SK-N-MC (cell line): ENCODE measurements at regions not wholly inside any gene's neighbourhood (a gene's known extent, or its start where the extent isn't known, plus 50 kb on each side); places are given as distances from the start of the nearest gene placed in this dataset.
"Not testable (repeated sequence)": the region's sequence is repeated elsewhere in the genome, so short reads cannot be mapped to it uniquely, and the experiment has no call there.

Experiments used
- DNase-seq: peaks from one replicate; pipeline ENCODE4 v3.0.0-alpha.2; 2011; ENCODE audit warnings: low read depth, low spot score
- H3K27ac ChIP-seq: fragments of 200-600 bp; sonication (generic); 2 replicates; pipeline ENCODE4 v1.5.1; 2016; ENCODE audit warnings: mixed run types
- H3K36me3 ChIP-seq: fragments of 200-600 bp; sonication (generic); 2 replicates; pipeline ENCODE4 v1.6.1; 2017; ENCODE audit warnings: antibody characterized with exemption, low read length, mixed read lengths; ENCODE audit not compliant: insufficient read depth
- H3K4me3 ChIP-seq: fragments of 200-600 bp; sonication (generic); 2 replicates; pipeline ENCODE4 v1.5.1; 2016
- H3K9ac ChIP-seq: fragments of 200-600 bp; sonication (generic); 2 replicates; pipeline ENCODE4 v1.8.0; 2017; ENCODE audit warnings: mixed run types, mixed read lengths; ENCODE audit not compliant: insufficient read length
- H3K9me3 ChIP-seq: fragments of 200-600 bp; sonication (generic); 2 replicates; pipeline ENCODE4 v1.6.1; 2017; ENCODE audit warnings: low read depth, mild to moderate bottlenecking, antibody characterized with exemption, low read length, moderate library complexity, mixed read lengths
- EZH2 ChIP-seq: fragments of 200-600 bp; sonication (generic); IDR thresholded peaks from one replicate; pipeline ENCODE4 v1.6.1; 2017; ENCODE audit warnings: antibody characterized with exemption
- FOXP2 ChIP-seq: optimal IDR thresholded peaks from 2 replicates; pipeline ENCODE3; 2011; ENCODE audit warnings: mild to moderate bottlenecking, moderate library complexity; ENCODE audit not compliant: insufficient read depth; ENCODE audit errors: extremely low read length, control extremely low read depth
- POLR2AphosphoS5 ChIP-seq: IDR thresholded peaks from 2 replicates; pipeline ENCODE4 v1.6.1; 2012; ENCODE audit warnings: mild to moderate bottlenecking, low read depth, low read length, borderline replicate concordance

GRCh38 chr15:44836094-44836493, 99.8 kb downstream of the TRIM69 start:
- TF ChIP-seq FOXP2 (no peak), EZH2 (no peak), POLR2AphosphoS5 (no peak)
- Histone ChIP-seq H3K9me3 (no peaks in the 10 kb centered on the region), H3K4me3 (no peak overlapping the region), H3K36me3 (no peaks in the 10 kb centered on the region), H3K9ac (no peak overlapping the region), H3K27ac (no peak overlapping the region)
- no peak for DNase-seq

- DNase-seq, H3K36me3 ChIP-seq, H3K4me3 ChIP-seq, H3K27ac ChIP-seq, H3K9ac ChIP-seq, H3K9me3 ChIP-seq: not testable (repeated sequence)
Observed at GRCh38 chr15:44838929-44839328, 102.6 kb downstream of the TRIM69 start.

GRCh38 chr15:44841762-44842161, 105.4 kb downstream of the TRIM69 start:
- H3K9ac ChIP-seq, H3K36me3 ChIP-seq, DNase-seq, H3K9me3 ChIP-seq, H3K4me3 ChIP-seq, H3K27ac ChIP-seq: not testable (repeated sequence)

- not testable (repeated sequence) for H3K9ac ChIP-seq, H3K36me3 ChIP-seq, H3K4me3 ChIP-seq, H3K27ac ChIP-seq, DNase-seq, H3K9me3 ChIP-seq
Observed at GRCh38 chr15:44842883-44843282, 106.6 kb downstream of the TRIM69 start.

- not testable (repeated sequence) for H3K27ac ChIP-seq, H3K9ac ChIP-seq, H3K9me3 ChIP-seq, DNase-seq, H3K4me3 ChIP-seq, H3K36me3 ChIP-seq
Observed at GRCh38 chr15:44844936-44845335, 108.6 kb downstream of the TRIM69 start.

GRCh38 chr15:44846156-44846555, 109.8 kb downstream of the TRIM69 start:
- not testable (repeated sequence) for H3K27ac ChIP-seq, H3K36me3 ChIP-seq, H3K9ac ChIP-seq, H3K9me3 ChIP-seq, H3K4me3 ChIP-seq, DNase-seq

GRCh38 chr15:44847555-44847954, 108.9 kb upstream of the TERB2 start:
- not testable (repeated sequence) for H3K9ac ChIP-seq, H3K36me3 ChIP-seq, H3K9me3 ChIP-seq, H3K4me3 ChIP-seq, DNase-seq, H3K27ac ChIP-seq

DNA sequence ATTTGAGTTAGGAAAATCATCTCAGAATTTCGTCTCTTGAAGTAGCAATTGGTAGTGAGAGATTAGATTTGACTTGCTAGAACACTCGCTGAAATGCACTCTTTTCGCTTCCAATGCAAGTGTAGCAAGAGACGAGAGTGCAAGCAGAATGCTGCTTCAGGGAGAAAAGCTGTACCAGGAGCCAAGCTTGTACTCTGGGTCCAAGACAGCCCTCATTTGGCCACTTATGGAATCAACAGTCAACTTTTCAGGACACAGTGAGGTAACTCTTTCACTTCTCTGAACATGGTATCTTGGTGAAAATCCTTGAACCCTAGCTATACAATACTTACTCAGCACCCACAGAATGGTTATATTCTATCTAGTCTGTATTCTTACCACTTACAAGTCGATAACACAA, 107.6 kb upstream of the TERB2 start:
- not testable (repeated sequence) for DNase-seq, H3K27ac ChIP-seq, H3K9ac ChIP-seq, H3K4me3 ChIP-seq, H3K36me3 ChIP-seq, H3K9me3 ChIP-seq

DNA sequence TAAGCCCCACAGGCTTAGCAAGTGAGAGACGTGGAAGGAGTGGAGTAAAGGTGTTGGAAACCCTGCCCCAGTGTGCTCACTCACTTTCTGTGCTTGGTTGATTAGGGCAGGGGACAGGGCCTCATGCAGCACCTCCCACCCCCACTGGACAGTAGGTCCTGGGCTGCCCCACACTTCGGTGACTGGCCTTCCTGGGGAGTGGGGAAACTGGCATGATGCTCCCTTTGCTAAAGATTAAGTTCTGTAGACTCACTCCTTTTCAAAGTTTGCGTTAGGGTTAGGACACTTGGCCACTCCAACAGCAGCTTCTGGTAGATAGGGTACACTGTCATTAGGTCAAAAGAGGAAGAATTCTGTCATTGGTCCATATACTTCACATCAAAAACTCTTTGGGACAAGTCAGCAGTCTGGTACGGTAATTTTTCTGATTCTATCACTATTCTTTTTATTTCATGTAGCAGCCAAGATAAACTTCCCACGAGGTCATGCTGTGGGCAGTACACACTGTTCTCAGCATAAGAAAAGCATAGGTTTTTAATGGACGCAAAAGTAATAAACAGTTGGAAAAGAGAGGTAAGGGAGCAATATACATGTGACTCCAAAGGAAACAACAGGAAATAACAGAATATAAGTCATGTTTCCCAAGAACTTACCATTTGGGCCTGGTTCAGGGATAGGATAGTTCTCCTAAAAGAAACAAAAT, 106.6 kb upstream of the TERB2 start:
- H3K9ac ChIP-seq, H3K4me3 ChIP-seq, H3K27ac ChIP-seq, DNase-seq, H3K9me3 ChIP-seq, H3K36me3 ChIP-seq: not testable (repeated sequence)

DNA sequence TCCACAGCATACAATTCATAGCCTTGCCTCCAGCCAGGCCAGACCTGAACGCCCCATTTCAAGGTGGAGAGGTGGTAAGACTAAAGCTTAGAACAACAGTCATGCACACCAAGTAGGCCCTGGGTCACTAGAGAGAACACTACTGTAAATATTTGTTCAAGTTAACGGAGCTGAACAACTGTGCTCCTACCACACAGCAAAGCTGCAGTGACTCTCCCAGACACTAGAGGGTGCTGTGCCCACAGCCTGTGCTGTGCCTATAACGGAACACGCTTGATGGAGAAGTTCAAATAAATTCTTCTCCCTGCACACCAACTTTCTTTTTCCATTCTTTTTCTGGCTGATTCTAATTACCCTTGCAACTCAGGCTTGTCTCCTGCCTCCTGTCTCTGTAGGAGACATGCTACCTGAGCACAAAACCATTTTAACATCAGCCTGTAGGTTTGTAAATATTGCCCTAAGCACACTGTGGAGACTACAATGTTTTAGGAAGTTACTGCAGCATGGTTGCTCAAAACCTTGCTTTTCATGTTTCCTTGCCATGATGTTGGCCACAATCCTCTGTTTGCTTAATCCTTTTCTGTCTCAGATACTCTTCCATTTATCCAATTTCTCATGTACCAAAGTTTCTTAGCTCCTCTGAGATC, 103.1 kb upstream of the TERB2 start:
- not testable (repeated sequence) for H3K27ac ChIP-seq, H3K36me3 ChIP-seq
- DNase-seq, result peak; percentile 32

GRCh38 chr15:44854696-44855095, 101.8 kb upstream of the TERB2 start:
- DNase-seq, H3K27ac ChIP-seq, H3K4me3 ChIP-seq, H3K36me3 ChIP-seq, H3K9ac ChIP-seq, H3K9me3 ChIP-seq: not testable (repeated sequence)

More for the DNA sequence above, 103.1 kb upstream of the TERB2 start:
- H3K9me3 ChIP-seq, H3K9ac ChIP-seq, H3K4me3 ChIP-seq: not testable (repeated sequence)

- not testable (repeated sequence) for H3K9me3 ChIP-seq, H3K9ac ChIP-seq, H3K36me3 ChIP-seq, H3K27ac ChIP-seq, H3K4me3 ChIP-seq, DNase-seq
Observed at GRCh38 chr15:44856284-44856683, 100.2 kb upstream of the TERB2 start.

DNA sequence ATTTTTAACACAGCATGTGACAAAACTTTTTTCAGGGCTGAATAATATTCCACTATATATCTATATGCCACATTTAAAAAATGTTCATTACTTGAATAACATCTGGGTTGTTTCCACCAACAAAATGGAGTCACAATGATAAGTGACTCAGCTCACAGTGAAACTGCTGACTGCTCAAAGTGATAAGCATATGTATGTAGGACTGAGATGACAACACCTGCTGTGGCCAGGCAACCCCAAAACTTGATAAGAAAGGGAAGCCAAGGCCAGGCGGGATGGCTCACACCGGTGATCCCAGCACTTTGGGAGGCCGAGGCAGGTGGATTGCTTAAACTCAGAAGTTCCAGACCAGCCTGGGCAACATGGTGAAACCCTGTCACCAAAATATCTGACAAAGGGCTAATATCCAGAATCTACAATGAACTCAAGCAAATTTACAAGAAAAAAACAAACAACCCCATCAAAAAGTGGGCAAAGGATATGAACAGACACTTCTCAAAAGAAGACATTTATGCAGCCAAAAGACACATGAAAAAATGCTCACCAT, 99.2 kb upstream of the TERB2 start:
- not testable (repeated sequence) for H3K9me3 ChIP-seq, H3K4me3 ChIP-seq, H3K27ac ChIP-seq, H3K9ac ChIP-seq, DNase-seq, H3K36me3 ChIP-seq

DNA sequence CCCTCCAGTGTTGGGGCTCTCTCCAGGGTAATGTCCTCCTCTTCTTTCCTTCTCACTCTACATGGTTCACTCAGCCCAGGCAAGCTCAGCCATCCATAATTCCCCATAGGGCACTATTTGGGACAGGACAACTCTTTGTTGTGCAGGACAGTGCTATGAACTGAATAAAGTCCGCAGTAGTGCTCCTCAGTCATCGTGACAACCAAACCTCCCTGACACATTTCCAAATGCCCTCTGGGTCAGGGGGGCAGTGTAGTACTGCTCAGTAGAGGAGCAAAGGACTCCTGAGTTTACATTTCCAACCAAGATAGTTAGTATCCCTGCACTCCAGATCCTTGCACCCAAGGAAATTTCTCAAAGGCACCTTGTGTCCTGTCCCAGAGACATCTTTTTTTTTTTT, 97.4 kb upstream of the TERB2 start:
- not testable (repeated sequence) for H3K36me3 ChIP-seq, H3K4me3 ChIP-seq, H3K27ac ChIP-seq, DNase-seq, H3K9ac ChIP-seq, H3K9me3 ChIP-seq
